AG04449 (cell line): ENCODE measurements at regions not wholly inside any gene's neighbourhood (a gene's known extent, or its start where the extent isn't known, plus 50 kb on each side); places are given as distances from the start of the nearest gene placed in this dataset.

Source experiments
- CTCF ChIA-PET: fragments of 350-600 bp; formaldehyde crosslinking; extraction: SDS; loops from one replicate; lab custom pipeline; 2021; ENCODE audit warnings: antibody characterized with exemption; lab: Yijun Ruan, JAX
- POLR2A ChIA-PET: fragments of 400-600, 350-600 bp; formaldehyde crosslinking; extraction: SDS; loops from one replicate; lab custom pipeline; 2020; ENCODE audit warnings: antibody characterized with exemption, inconsistent platforms; lab: Yijun Ruan, JAX
- DNase-seq: peaks from one replicate; pipeline ENCODE4 v3.0.0-alpha.2; 2010; ENCODE audit warnings: low read depth, low spot score
- H3K4me3 ChIP-seq: 2 replicates; pipeline ENCODE4 v1.5.1; 2011; ENCODE audit warnings: low read depth, mild to moderate bottlenecking, control low read depth, low read length
- CTCF ChIP-seq: IDR thresholded peaks from one replicate; pipeline ENCODE4 v1.5.1; 2011; ENCODE audit warnings: mild to moderate bottlenecking, moderate library complexity, low read length, control low read depth, inconsistent platforms; ENCODE audit not compliant: insufficient read depth; ENCODE audit errors: missing control alignments

- ChIA-PET CTCF (no interaction called here), POLR2A (no interaction called here)
- TF ChIP-seq CTCF: no peak
- no peak for DNase-seq
- H3K4me3 ChIP-seq: no peak overlapping the region
These were observed 274.9 kb upstream of the ZC3H12C start for GRCh38 chr11:109818290-109818689.

- POLR2A ChIA-PET: no interaction called here
- no peak for TF ChIP-seq CTCF
These were observed 273.8 kb upstream of the ZC3H12C start for GRCh38 chr11:109819410-109819809.

GRCh38 chr11:109821511-109821910 lies 271.7 kb upstream of the ZC3H12C start:
- H3K4me3 ChIP-seq: no peak overlapping the region
- POLR2A ChIA-PET: no interaction called here
- CTCF ChIA-PET: no interaction called here
- DNase-seq: no peak
- TF ChIP-seq CTCF: no peak

More at GRCh38 chr11:109819410-109819809, 273.8 kb upstream of the ZC3H12C start:
- H3K4me3 ChIP-seq: no peak overlapping the region
- DNase-seq: no peak
- CTCF ChIA-PET: no interaction called here

- no peak overlapping the region for H3K4me3 ChIP-seq
- TF ChIP-seq CTCF: no peak
- DNase-seq: no peak
- ChIA-PET CTCF (no interaction called here), POLR2A (no interaction called here)
These were observed 270.6 kb upstream of the ZC3H12C start for GRCh38 chr11:109822436-109823102.

- DNase-seq: no peak
- CTCF ChIA-PET: no interaction called here
- H3K4me3 ChIP-seq: no peak overlapping the region
- POLR2A ChIA-PET: no interaction called here
- no peak for TF ChIP-seq CTCF
These were observed 264.8 kb upstream of the ZC3H12C start for GRCh38 chr11:109828387-109828786.

GRCh38 chr11:109838026-109838425 lies 255.2 kb upstream of the ZC3H12C start:
- ChIA-PET CTCF (interaction anchor here (1.8 kb wide), 1 partner anchor 13 kb away, joined by 4 read pairs; no protein-coding TSS in a partner anchor), POLR2A (no interaction called here)
- no peak for TF ChIP-seq CTCF
- no peak overlapping the region for H3K4me3 ChIP-seq
- no peak for DNase-seq
